Common myeloid progenitor, CD34-positive (primary cell): ENCODE measurements at regions not wholly inside any gene's neighbourhood (a gene's known extent, or its start where the extent isn't known, plus 50 kb on each side); places are given as distances from the start of the nearest gene placed in this dataset.

Experiments used
- CTCF ChIA-PET: fragments of 350-600 bp; sonication (Branson Sonifier 250); formaldehyde crosslinking; loops from one replicate; lab custom pipeline; 2021; ENCODE audit warnings: antibody characterized with exemption; lab: Charles Lee
- POLR2A ChIA-PET: fragments of 350-600 bp; sonication (Branson Sonifier 250); formaldehyde crosslinking; loops from one replicate; lab custom pipeline; 2021; ENCODE audit warnings: antibody characterized with exemption; lab: Charles Lee
- DNase-seq, 3 donors: peaks; one replicate each; pipeline versions ENCODE4 v3.0.0 to v3.0.0-alpha.2; 2013
- H3K27ac ChIP-seq, 2 experiments: 1 replicate in 1 of 2; 2 replicates in 1 of 2; pipeline ENCODE4 v1.7.0; 2013; ENCODE audit warnings: inconsistent platforms in 2 of 2, low read length in 2 of 2, mild to moderate bottlenecking in 2 of 2, low read depth in 1 of 2, moderate library complexity in 1 of 2; ENCODE audit not compliant: severe bottlenecking in 2 of 2, insufficient read depth in 1 of 2, poor library complexity in 1 of 2
- H3K27me3 ChIP-seq, 5 experiments: replicated peaks in 2 of 5; 1 replicate in 3 of 5; 2 replicates in 2 of 5; pipeline versions ENCODE4 v1.6.1 to v1.7.0; 2013; ENCODE audit warnings: low read length in 4 of 5, mild to moderate bottlenecking in 2 of 5, moderate library complexity in 2 of 5, inconsistent platforms in 1 of 5; ENCODE audit not compliant: insufficient read depth in 5 of 5, control insufficient read depth in 4 of 5
- H3K36me3 ChIP-seq, 4 experiments: 1 replicate in 2 of 4; 2 replicates in 2 of 4; pipeline versions ENCODE4 v1.6.1 to v1.7.0; 2013; ENCODE audit warnings: low read length in 3 of 4, control low read depth in 1 of 4, mild to moderate bottlenecking in 1 of 4; ENCODE audit not compliant: control insufficient read depth in 4 of 4, insufficient read depth in 4 of 4
- H3K4me1 ChIP-seq, 4 experiments: 1 replicate in 3 of 4; 2 replicates in 1 of 4; pipeline versions ENCODE4 v1.6.1 to v1.7.1; 2013; ENCODE audit warnings: low read length in 3 of 4, mild to moderate bottlenecking in 3 of 4, control low read depth in 1 of 4, inconsistent platforms in 1 of 4, moderate library complexity in 1 of 4; ENCODE audit not compliant: control insufficient read depth in 4 of 4, insufficient read depth in 4 of 4; ENCODE audit errors: control extremely low read depth in 1 of 4
- H3K4me3 ChIP-seq, 7 experiments: 1 replicate in 4 of 7; 2 replicates in 3 of 7; pipeline versions ENCODE4 v1.5.1 to v1.7.0; 2013; ENCODE audit warnings: mild to moderate bottlenecking in 7 of 7, low read length in 6 of 7, moderate library complexity in 6 of 7, inconsistent platforms in 2 of 7, low read depth in 2 of 7, control low read depth in 1 of 7; ENCODE audit not compliant: insufficient read depth in 4 of 7, control insufficient read depth in 1 of 7; ENCODE audit errors: extremely low read depth in 1 of 7
- H3K9me3 ChIP-seq, 5 experiments: 1 replicate in 4 of 5; 2 replicates in 1 of 5; pipeline versions ENCODE4 v1.6.1 to v1.7.1; 2013; ENCODE audit warnings: low read length in 4 of 5, mild to moderate bottlenecking in 2 of 5, inconsistent platforms in 1 of 5, low read depth in 1 of 5, moderate library complexity in 1 of 5; ENCODE audit not compliant: control insufficient read depth in 4 of 5, insufficient read depth in 2 of 5; ENCODE audit errors: control extremely low read depth in 1 of 5
- WGBS: methylation state at CpG from one replicate; pipeline ENCODE4 v1.1.5; 2013; ENCODE audit not compliant: insufficient coverage; 5-methylcytosine and 5-hydroxymethylcytosine counted together

DNA sequence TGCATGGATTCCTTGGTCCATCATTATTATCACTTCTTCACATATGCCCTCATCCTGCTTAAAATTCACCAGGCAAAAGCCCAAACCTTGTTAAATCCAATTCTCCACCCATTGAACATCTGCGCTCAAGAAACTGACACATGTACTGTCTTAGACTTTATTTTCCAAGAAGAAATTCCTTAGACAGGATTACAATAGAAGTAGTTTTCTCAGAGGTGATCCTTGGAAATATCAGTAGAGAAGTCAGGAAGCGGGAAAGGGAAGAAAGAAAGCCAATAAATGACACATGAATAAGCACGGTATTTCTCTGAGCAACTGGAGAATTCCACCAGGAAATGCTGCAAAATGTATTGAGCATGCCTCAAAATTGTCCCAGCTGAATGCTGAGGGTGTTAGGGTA lies 90.2 kb downstream of the FOXD1 start:
- no peaks in the 10 kb centered on the region for H3K36me3 ChIP-seq
- 77% methylated on average over 2 of the region's 3 CpGs for WGBS
- ChIA-PET POLR2A (no interaction called here), CTCF (no interaction called here)
- H3K9me3 ChIP-seq = peaks cover 0 to 3% (median 0%) of the 10 kb centered on the region in 5 experiments
- no peaks in the 10 kb centered on the region for H3K4me1 ChIP-seq
- no peak for DNase-seq
- H3K27me3 ChIP-seq = peaks cover 0 to 73% (median 12%) of the 10 kb centered on the region in 5 experiments
- no peak overlapping the region for H3K4me3 ChIP-seq
- H3K27ac ChIP-seq = no peak overlapping the region

DNA sequence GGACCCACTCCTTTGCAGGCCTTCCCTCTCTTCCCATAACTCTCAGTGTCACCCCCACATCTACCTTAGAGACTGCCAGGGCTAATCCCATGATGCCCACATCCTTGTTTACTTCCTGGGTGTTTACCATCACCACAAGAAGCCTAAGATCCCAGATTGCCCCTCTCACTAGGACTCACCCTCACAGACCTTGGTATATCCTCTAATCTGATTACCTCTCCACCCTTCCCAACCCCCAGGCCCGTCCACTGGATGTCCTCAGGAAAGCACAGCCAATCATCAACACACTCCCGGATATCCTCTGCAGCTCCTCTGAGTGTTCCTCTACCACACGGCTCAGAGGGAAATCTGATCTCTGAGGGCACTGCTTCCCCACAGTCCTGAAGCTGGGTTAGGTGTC lies 91.0 kb downstream of the FOXD1 start:
- no peak for DNase-seq
- H3K9me3 ChIP-seq = peaks cover 0 to 3% (median 0%) of the 10 kb centered on the region in 5 experiments
- no peak overlapping the region for H3K27ac ChIP-seq
- no peaks in the 10 kb centered on the region for H3K4me1 ChIP-seq
- no peaks in the 10 kb centered on the region for H3K36me3 ChIP-seq
- POLR2A ChIA-PET = no interaction called here
- H3K4me3 ChIP-seq = no peak overlapping the region
- WGBS = 56% methylated on average over 3 of the region's 3 CpGs
- H3K27me3 ChIP-seq = peaks cover 0 to 76% (median 15%) of the 10 kb centered on the region in 5 experiments
- CTCF ChIA-PET = no interaction called here

DNA sequence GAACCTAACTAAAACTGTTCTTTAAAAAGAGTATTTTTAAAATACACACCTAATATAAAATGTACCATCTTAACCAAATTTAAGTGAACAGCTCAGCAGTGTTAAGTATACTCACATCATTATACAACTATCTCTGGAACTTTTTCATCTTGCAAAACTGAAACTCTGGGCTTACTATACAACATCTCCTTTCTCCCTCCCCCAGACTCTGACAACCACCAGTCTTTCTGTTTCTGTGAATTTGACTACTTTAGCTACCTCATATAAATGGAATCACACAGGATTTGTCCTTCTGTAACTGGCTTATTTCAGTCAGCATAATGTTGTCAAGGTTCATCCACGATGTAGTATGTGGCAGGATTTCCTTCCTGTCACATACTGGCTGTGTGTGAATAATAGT lies 93.5 kb downstream of the FOXD1 start:
- no peak overlapping the region for H3K4me3 ChIP-seq
- POLR2A ChIA-PET = no interaction called here
- no CpG with 5 or more reads among the region's 1 CpG for WGBS
- H3K27ac ChIP-seq = no peak overlapping the region
- no peaks in the 10 kb centered on the region for H3K4me1 ChIP-seq
- peaks cover 0 to 70% (median 11%) of the 10 kb centered on the region in 5 experiments for H3K27me3 ChIP-seq
- DNase-seq = no peak
- H3K36me3 ChIP-seq = no peaks in the 10 kb centered on the region
- CTCF ChIA-PET = no interaction called here
- H3K9me3 ChIP-seq = peaks cover 0 to 18% (median 2%) of the 10 kb centered on the region in 5 experiments

DNA sequence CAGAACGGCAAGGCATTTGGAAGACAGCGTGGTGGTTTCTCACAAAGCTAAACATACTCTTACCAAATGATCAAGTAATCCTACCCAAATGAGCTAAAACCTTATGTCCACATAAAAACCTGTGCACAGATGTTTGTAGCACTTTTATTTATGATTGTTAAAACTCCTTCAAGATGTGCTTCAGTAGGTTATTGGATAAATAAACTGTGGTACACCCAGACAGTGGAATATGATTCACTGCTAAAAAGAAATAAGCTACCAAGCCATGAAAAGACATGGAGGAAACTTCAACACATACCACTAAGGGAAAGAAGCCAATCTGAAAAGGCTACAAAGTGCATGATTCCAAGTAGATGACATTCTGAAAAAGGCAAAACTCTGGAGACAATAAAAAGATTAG lies 94.2 kb downstream of the FOXD1 start:
- WGBS = no CpG with 5 or more reads among the region's 2 CpGs
- H3K4me3 ChIP-seq = no peak overlapping the region
- ChIA-PET CTCF (no interaction called here), POLR2A (interaction anchor here (0.6 kb wide), 1 partner anchor 87 kb away, joined by 4 read pairs; no protein-coding TSS in a partner anchor)
- no peaks in the 10 kb centered on the region for H3K4me1 ChIP-seq
- peaks cover 0 to 20% (median 5%) of the 10 kb centered on the region in 5 experiments for H3K9me3 ChIP-seq
- H3K36me3 ChIP-seq = no peaks in the 10 kb centered on the region
- DNase-seq = no peak
- H3K27ac ChIP-seq = no peak overlapping the region
- peaks cover 0 to 66% (median 9%) of the 10 kb centered on the region in 5 experiments for H3K27me3 ChIP-seq

DNA sequence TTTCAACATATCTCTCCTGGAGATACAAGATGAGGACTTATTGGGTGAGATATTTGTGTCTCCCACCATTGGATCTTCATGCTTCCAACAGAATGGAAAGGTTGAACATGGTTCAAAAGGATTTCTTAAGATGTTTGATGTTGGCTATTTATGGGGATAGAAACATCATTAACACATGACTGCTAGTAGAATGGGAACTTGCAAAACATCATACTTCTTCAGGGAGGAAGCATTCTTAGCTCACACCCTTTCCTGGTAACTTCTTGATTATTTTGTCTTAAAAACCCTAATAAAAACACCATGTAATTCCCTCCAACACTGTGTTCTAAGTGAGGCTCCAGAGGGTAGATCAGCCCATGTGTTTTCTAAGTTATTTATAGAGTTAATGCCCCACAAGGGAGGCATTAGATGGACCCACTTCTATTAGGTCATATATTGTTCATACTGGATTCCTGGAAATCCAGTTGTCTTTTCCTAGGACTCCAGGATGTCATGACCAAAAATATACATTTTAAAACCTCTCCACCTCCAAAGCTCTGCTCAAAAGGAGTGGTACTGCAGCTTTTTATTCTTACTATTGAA lies 95.8 kb downstream of the FOXD1 start:
- Histone ChIP-seq H3K4me1 (no peaks in the 10 kb centered on the region), H3K9me3 (peaks cover 0 to 32% (median 6%) of the 10 kb centered on the region in 5 experiments), H3K4me3 (no peak overlapping the region), H3K27ac (no peak overlapping the region), H3K27me3 (peaks cover 0 to 49% (median 8%) of the 10 kb centered on the region in 5 experiments), H3K36me3 (no peaks in the 10 kb centered on the region)
- POLR2A ChIA-PET = no interaction called here
- no peak for DNase-seq
- CTCF ChIA-PET = no interaction called here

DNA sequence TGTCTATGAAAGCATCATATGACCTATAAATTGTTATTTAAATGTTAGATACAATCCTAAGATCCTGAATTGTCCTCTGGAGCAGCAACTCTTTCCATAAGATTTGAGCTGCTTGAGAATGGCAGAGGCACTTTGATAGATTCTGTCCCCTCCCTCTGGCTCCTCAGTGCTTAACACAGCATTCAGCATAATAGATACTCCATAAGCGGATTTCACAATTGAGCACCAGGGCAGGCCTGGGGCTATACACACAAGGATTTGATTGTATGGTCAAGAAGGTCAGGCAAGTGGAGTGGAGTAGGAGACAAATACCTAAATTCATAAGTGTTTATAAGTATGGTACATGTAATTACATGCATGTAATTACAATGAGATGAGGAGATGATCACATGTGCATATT lies 96.3 kb downstream of the FOXD1 start:
- POLR2A ChIA-PET = no interaction called here
- WGBS = no CpG with 5 or more reads among the region's 1 CpG
- CTCF ChIA-PET = no interaction called here

DNA sequence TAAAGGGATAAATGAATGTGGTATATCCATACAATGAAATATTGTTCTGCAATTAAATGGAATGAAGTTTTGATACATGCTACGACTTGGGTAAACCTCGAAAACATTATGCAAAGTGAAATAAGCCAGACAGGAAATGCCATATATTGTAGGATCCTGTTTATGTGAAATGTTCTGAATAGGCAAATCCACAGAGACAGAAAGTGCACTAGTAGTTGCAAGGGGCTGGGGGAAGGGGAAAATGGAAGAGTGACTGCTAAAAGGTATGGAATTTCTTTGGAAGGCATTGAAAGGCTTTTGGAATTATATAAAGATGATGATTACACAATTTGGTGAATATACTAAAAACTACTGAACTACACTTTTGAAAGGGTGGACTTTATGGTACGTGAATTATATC lies 97.0 kb downstream of the FOXD1 start:
- POLR2A ChIA-PET = no interaction called here
- H3K27ac ChIP-seq = no peak overlapping the region
- 53% methylated on average over 2 of the region's 3 CpGs for WGBS

More for the DNA sequence above, 96.3 kb downstream of the FOXD1 start:
- DNase-seq = no peak
- Histone ChIP-seq H3K27me3 (peaks cover 0 to 44% (median 8%) of the 10 kb centered on the region in 5 experiments), H3K36me3 (no peaks in the 10 kb centered on the region), H3K9me3 (peaks cover 0 to 35% (median 7%) of the 10 kb centered on the region in 5 experiments), H3K27ac (no peak overlapping the region), H3K4me1 (no peaks in the 10 kb centered on the region), H3K4me3 (no peak overlapping the region)

More for the DNA sequence above, 97.0 kb downstream of the FOXD1 start:
- Histone ChIP-seq H3K36me3 (no peaks in the 10 kb centered on the region), H3K27me3 (peaks cover 0 to 40% (median 8%) of the 10 kb centered on the region in 5 experiments), H3K9me3 (peaks cover 0 to 39% (median 9%) of the 10 kb centered on the region in 5 experiments), H3K4me1 (no peaks in the 10 kb centered on the region), H3K4me3 (no peak overlapping the region)
- CTCF ChIA-PET = no interaction called here
- no peak for DNase-seq
